Stomach smooth muscle (tissue), 2 donors: ENCODE measurements at regions not wholly inside any gene's neighbourhood (a gene's known extent, or its start where the extent isn't known, plus 50 kb on each side); places are given as distances from the start of the nearest gene placed in this dataset.

Experiments
- H3K27ac ChIP-seq: one replicate; pipeline ENCODE4 v1.7.0; 2013; ENCODE audit warnings: mild to moderate bottlenecking, low read length, inconsistent platforms
- H3K27me3 ChIP-seq, 2 donors: one replicate each; pipeline ENCODE4 v1.7.0; 2013; ENCODE audit warnings: low read length in 2 of 2; ENCODE audit not compliant: insufficient read depth in 2 of 2, control insufficient read depth in 1 of 2
- H3K36me3 ChIP-seq, 2 donors: one replicate each; pipeline ENCODE4 v1.7.0; 2013; ENCODE audit warnings: low read length in 2 of 2; ENCODE audit not compliant: control insufficient read depth in 2 of 2, insufficient read depth in 2 of 2
- H3K4me1 ChIP-seq: one replicate; pipeline ENCODE4 v1.7.0; 2013; ENCODE audit warnings: low read length; ENCODE audit not compliant: control insufficient read depth, insufficient read depth
- H3K4me3 ChIP-seq, 2 donors: one replicate each; pipeline ENCODE4 v1.7.0; 2013; ENCODE audit warnings: low read length in 2 of 2
- H3K9ac ChIP-seq, 2 donors: one replicate each; pipeline ENCODE4 v1.7.0; 2013; ENCODE audit warnings: low read length in 2 of 2, mild to moderate bottlenecking in 1 of 2
- H3K9me3 ChIP-seq, 2 donors: one replicate each; pipeline ENCODE4 v1.7.0; 2013; ENCODE audit warnings: low read length in 2 of 2; ENCODE audit not compliant: control insufficient read depth in 2 of 2
- donor health status: healthy.
- donor health status: Pancreatic carcinoma.

GRCh38 chr11:82082976-82083375 lies 650.7 kb downstream of the FAM181B start:
- Histone ChIP-seq H3K27me3 (no peaks in the 10 kb centered on the region), H3K4me3 (no peak overlapping the region), H3K36me3 (no peaks in the 10 kb centered on the region), H3K27ac (no peak overlapping the region), H3K9ac (no peak overlapping the region), H3K4me1 (no peaks in the 10 kb centered on the region), H3K9me3 (no peaks in the 10 kb centered on the region)

- Histone ChIP-seq H3K9ac (no peak overlapping the region), H3K27ac (no peak overlapping the region), H3K27me3 (no peaks in the 10 kb centered on the region), H3K36me3 (no peaks in the 10 kb centered on the region), H3K4me1 (no peaks in the 10 kb centered on the region), H3K9me3 (no peaks in the 10 kb centered on the region), H3K4me3 (no peak overlapping the region)
These were observed 653.5 kb downstream of the FAM181B start for GRCh38 chr11:82080160-82080559.

GRCh38 chr11:82076126-82076525 lies 657.5 kb downstream of the FAM181B start:
- H3K27me3 ChIP-seq: no peaks in the 10 kb centered on the region
- H3K27ac ChIP-seq: no peak overlapping the region
- H3K36me3 ChIP-seq: no peaks in the 10 kb centered on the region
- no peaks in the 10 kb centered on the region for H3K4me1 ChIP-seq
- H3K9me3 ChIP-seq: no peaks in the 10 kb centered on the region
- no peak overlapping the region for H3K4me3 ChIP-seq
- H3K9ac ChIP-seq: no peak overlapping the region

DNA sequence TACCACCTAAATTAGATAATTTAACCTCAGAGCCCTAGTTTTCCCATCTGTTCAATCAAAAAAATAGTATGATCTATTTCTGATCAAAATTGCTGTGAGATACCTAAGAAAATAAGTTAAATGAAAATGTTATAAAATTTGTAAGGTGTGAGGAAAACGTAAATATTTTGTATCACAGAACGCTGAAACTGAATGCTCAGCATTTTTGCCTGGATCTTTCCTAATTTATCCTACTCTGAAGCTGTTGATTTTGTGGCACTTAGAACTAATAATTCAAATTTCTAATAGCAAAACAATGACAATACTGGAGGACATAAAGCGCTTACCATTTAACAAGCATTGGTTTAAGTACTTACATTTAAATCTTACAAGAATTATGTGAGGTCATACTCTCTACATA lies 674.2 kb downstream of the FAM181B start:
- H3K9me3 ChIP-seq: no peaks in the 10 kb centered on the region
- H3K27ac ChIP-seq: no peak overlapping the region
- no peak overlapping the region for H3K9ac ChIP-seq
- H3K36me3 ChIP-seq: no peaks in the 10 kb centered on the region
- H3K4me1 ChIP-seq: no peaks in the 10 kb centered on the region
- H3K4me3 ChIP-seq: no peak overlapping the region
- H3K27me3 ChIP-seq: no peaks in the 10 kb centered on the region

GRCh38 chr11:82056450-82056849 lies 677.2 kb downstream of the FAM181B start:
- no peaks in the 10 kb centered on the region for H3K9me3 ChIP-seq
- H3K9ac ChIP-seq: no peak overlapping the region
- no peaks in the 10 kb centered on the region for H3K4me1 ChIP-seq
- no peak overlapping the region for H3K27ac ChIP-seq
- no peak overlapping the region for H3K4me3 ChIP-seq
- no peaks in the 10 kb centered on the region for H3K36me3 ChIP-seq
- H3K27me3 ChIP-seq: no peaks in the 10 kb centered on the region

DNA sequence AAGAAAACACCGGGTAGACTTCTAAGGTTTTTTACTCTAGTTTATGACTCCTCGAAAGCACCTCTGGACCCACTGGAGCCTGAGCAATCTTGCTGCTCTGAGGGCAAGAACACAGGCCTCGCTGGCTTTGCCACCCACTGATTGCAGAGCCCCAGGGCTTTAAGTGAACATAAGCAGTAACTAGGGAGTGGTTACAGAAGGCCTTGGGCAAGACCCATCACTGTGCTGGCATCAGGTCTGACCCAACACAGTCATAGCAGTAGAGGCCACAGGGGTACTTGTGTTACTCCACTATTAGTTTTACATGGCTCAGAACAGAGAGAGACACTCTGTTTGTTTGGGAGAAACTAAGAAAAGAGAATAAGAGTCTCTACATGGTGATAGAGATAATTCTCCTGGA lies 684.5 kb downstream of the FAM181B start:
- Histone ChIP-seq H3K9me3 (no peaks in the 10 kb centered on the region), H3K4me3 (no peak overlapping the region)

GRCh38 chr11:82047200-82047599 lies 686.5 kb downstream of the FAM181B start:
- H3K9me3 ChIP-seq: no peaks in the 10 kb centered on the region
- H3K27ac ChIP-seq: no peak overlapping the region
- H3K36me3 ChIP-seq: no peaks in the 10 kb centered on the region
- H3K4me3 ChIP-seq: no peak overlapping the region
- no peaks in the 10 kb centered on the region for H3K27me3 ChIP-seq
- H3K4me1 ChIP-seq: no peaks in the 10 kb centered on the region
- no peak overlapping the region for H3K9ac ChIP-seq

More for the DNA sequence above, 684.5 kb downstream of the FAM181B start:
- Histone ChIP-seq H3K36me3 (no peaks in the 10 kb centered on the region), H3K27ac (no peak overlapping the region), H3K27me3 (no peaks in the 10 kb centered on the region), H3K4me1 (no peaks in the 10 kb centered on the region), H3K9ac (no peak overlapping the region)

DNA sequence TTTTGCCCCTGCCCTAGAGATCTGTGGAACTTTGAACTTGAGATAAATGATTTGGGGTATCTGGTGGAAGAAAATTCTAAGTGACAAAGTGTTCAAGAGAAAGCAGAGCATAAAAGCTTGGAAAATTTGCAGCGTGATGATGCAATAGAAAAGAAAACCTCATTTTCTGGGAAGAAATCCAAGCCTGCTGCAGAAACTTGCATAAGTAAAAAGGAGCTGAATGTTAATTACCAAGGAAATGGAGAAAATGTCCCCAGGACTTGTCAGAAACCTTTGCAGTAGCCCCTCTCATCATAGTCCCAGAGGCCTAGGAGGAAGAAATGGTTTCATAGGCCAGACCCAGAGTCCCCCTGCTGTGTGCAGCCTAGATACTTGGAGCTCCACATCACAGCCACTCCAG lies 686.9 kb downstream of the FAM181B start:
- H3K9me3 ChIP-seq: no peaks in the 10 kb centered on the region
- H3K4me3 ChIP-seq: no peak overlapping the region
- no peaks in the 10 kb centered on the region for H3K36me3 ChIP-seq
- no peak overlapping the region for H3K27ac ChIP-seq
- no peaks in the 10 kb centered on the region for H3K4me1 ChIP-seq
- no peaks in the 10 kb centered on the region for H3K27me3 ChIP-seq
- H3K9ac ChIP-seq: no peak overlapping the region

- H3K4me3 ChIP-seq: no peak overlapping the region
- H3K27ac ChIP-seq: no peak overlapping the region
- no peaks in the 10 kb centered on the region for H3K36me3 ChIP-seq
- no peak overlapping the region for H3K9ac ChIP-seq
- no peaks in the 10 kb centered on the region for H3K27me3 ChIP-seq
- H3K9me3 ChIP-seq: no peaks in the 10 kb centered on the region
- no peaks in the 10 kb centered on the region for H3K4me1 ChIP-seq
These were observed 687.8 kb downstream of the FAM181B start for GRCh38 chr11:82045748-82046457.

DNA sequence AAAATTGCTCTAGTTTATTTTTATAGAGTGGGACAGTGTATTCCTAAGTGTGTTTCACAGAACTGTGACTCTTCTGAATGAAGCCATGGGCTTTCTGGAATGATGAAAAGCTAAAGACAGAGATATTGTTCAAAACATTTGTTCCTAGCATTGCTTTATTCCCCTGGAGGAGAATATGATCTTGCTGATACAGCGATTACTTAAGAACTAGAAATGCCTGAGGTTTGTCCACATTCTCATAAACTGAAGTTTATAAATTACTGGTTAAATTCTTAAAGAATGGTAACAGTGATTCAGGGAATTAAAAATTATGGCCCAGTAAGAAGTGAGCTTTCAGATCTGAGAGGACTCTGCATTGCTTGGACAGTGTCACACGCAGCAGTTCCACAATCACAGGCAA lies 690.3 kb downstream of the FAM181B start:
- Histone ChIP-seq H3K27ac (no peak overlapping the region), H3K27me3 (no peaks in the 10 kb centered on the region), H3K9ac (no peak overlapping the region), H3K9me3 (no peaks in the 10 kb centered on the region), H3K4me3 (no peak overlapping the region), H3K36me3 (no peaks in the 10 kb centered on the region), H3K4me1 (no peaks in the 10 kb centered on the region)

- H3K9me3 ChIP-seq: no peaks in the 10 kb centered on the region
- H3K9ac ChIP-seq: no peak overlapping the region
- no peaks in the 10 kb centered on the region for H3K4me1 ChIP-seq
- no peaks in the 10 kb centered on the region for H3K36me3 ChIP-seq
- H3K4me3 ChIP-seq: no peak overlapping the region
- H3K27me3 ChIP-seq: no peaks in the 10 kb centered on the region
- no peak overlapping the region for H3K27ac ChIP-seq
These were observed 691.9 kb downstream of the FAM181B start for GRCh38 chr11:82041764-82042163.
